ENCODE measurements at regions not wholly inside any gene's neighbourhood (a gene's known extent, or its start where the extent isn't known, plus 50 kb on each side); places are given as distances from the start of the nearest gene placed in this dataset.

DNA sequence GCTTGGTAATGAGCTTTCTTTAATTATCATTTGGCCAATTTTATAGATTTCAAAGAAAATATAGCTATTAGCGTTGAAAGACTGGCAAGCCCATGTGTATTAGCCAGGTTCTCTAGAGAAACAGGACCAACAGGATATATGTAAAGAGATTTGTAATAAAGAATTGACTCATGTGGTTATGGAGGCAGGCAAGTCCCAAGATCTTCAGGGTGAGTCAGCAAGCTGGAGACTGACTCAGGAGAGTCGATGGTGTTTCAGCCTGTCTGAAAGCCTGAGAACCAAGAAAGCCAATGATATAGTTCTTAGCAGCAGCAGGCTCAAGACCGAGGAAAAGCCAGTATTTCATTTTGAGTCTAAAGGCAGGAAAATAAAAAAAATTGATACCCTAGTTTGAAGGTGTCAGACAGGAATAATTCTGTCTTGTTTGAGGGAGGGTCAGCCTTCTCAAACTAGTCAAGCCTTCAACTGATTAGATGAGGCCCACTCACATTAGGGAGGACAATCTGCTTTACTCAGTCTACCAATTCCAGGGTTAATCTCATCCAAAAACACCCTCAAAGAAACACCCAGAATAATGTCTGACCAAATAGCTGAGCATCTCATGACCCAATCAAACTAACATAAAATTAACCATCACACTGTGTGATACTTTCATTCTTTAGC, 78.3 kb upstream of the CRIM1 start:
- Histone ChIP-seq H4K91ac (replicated peaks; ENCODE audit: insufficient read length, low read length) (no peak overlapping the region), H2BK12ac (ENCODE audit: low read depth, low read length) (no peak overlapping the region; the same call in 1 of the 2 replicates), H3K23ac (ENCODE audit: insufficient read length) (no peak overlapping the region), H3K4ac (replicated peaks; ENCODE audit: insufficient read length, low read depth, low read length) (no peak overlapping the region), H3K36me3 (ENCODE audit: control insufficient read depth in 2 of 4, insufficient read depth in 4 of 4, low read length in 3 of 4) (peaks cover 0 to 17% (median 0%) of the 10 kb centered on the region in 4 experiments; a peak in 3 of 8 replicates), H3K14ac (ENCODE audit: insufficient read length) (no peak overlapping the region), H3K79me2 (ENCODE audit: control insufficient read depth in 1 of 2, insufficient read depth in 2 of 2, low read length in 2 of 2) (no peaks in the 10 kb centered on the region), H2BK20ac (ENCODE audit: low read length) (peak overlapping the region; percentile 83; the same call in 1 of the 2 replicates), H3K9me3 (ENCODE audit: insufficient read depth in 2 of 2, low read depth in 1 of 2, low read length in 1 of 2) (peaks cover 31 to 40% of the 10 kb centered on the region in 2 experiments), H4K20me1 (replicated peaks in 1 of 2; ENCODE audit: control insufficient read depth in 1 of 2, insufficient read depth in 2 of 2, low read length in 2 of 2) (no peaks in the 10 kb centered on the region), H3K23me2 (ENCODE audit: low read depth, low read length) (no peaks in the 10 kb centered on the region; the same call in 1 of the 2 replicates), H2BK5ac (ENCODE audit: low read depth, low read length) (no peak overlapping the region), H4K8ac (ENCODE audit: extremely low read depth, insufficient read depth, low read length) (no peak overlapping the region), H3K9ac (replicated peaks in 1 of 4; ENCODE audit: extremely low read depth in 1 of 4, low read depth in 3 of 4, low read length in 3 of 4) (no peak overlapping the region), H3K79me1 (ENCODE audit: low read depth, low read length) (no peaks in the 10 kb centered on the region), H2BK120ac (replicated peaks; ENCODE audit: low read depth, low read length) (peak overlapping the region; percentile 24), H3K4me1 (replicated peaks in 1 of 4; ENCODE audit: control insufficient read depth in 3 of 4, insufficient read depth in 4 of 4, low read length in 3 of 4) (peaks cover 0 to under 1% (median under 1%) of the 10 kb centered on the region in 4 experiments; a peak in 2 of 7 replicates), H2BK15ac (ENCODE audit: low read length) (no peak overlapping the region), H4K5ac (ENCODE audit: insufficient read length, low read depth, low read length) (no peak overlapping the region), H3K27me3 (replicated peaks in 1 of 4; ENCODE audit: control insufficient read depth in 3 of 4, extremely low read depth in 1 of 4, insufficient read depth in 3 of 4, low read length in 3 of 4) (peaks cover 0 to 1% (median 0%) of the 10 kb centered on the region in 4 experiments; a peak in 1 of 7 replicates), H3K56ac (replicated peaks; ENCODE audit: insufficient read length, low read depth, low read length) (no peak overlapping the region), H3K4me2 (ENCODE audit: insufficient read depth in 1 of 2, low read depth in 2 of 2, low read length in 2 of 2) (no peak overlapping the region), H3K18ac (ENCODE audit: extremely low read depth, low read length) (no peak overlapping the region), H2AK5ac (ENCODE audit: low read depth, low read length) (no peak overlapping the region), H3K4me3 (ENCODE audit: extremely low read depth in 1 of 4, insufficient read depth in 2 of 4, low read depth in 3 of 4, low read length in 4 of 4) (no peak overlapping the region), H3K27ac (ENCODE audit: low read depth, low read length) (no peak overlapping the region), H2AFZ (ENCODE audit: low read length) (no peak overlapping the region)
- WGBS, 2 experiments (ENCODE audit: extremely low coverage in 1 of 2, insufficient coverage in 1 of 2, insufficient read length in 1 of 2, insufficient replicate concordance in 2 of 2, low coverage in 1 of 2, low lambda C conversion rate in 2 of 2, missing lambda C conversion rate in 1 of 2), result 90% methylated on average over 3 of the region's 3 CpGs; no CpG with 5 or more reads in 1 of the 2 experiments
- POLR2A ChIA-PET (ENCODE audit: partially characterized antibody), result no interaction called here
- FAIRE-seq (no peak), DNase-seq (ENCODE audit: low read depth in 1 of 2, low spot score in 2 of 2) (no peak)
- TF ChIP-seq KDM4A (IDR thresholded peaks at IDR 0.05; ENCODE audit: low read depth, low read length, severe bottlenecking) (no peak), RFX5 (IDR thresholded peaks at IDR 0.05; ENCODE audit: borderline replicate concordance, low read depth, low read length) (no peak)
- CTCF ChIA-PET (ENCODE audit: partially characterized antibody), result no interaction called here

All from H1 (cell line).